ENCODE measurements at regions not wholly inside any gene's neighbourhood (a gene's known extent, or its start where the extent isn't known, plus 50 kb on each side); places are given as distances from the start of the nearest gene placed in this dataset.

GRCh38 chr3:63228087-63228486 lies 50.0 kb upstream of the SYNPR start:
- no peak for DNase-seq (ENCODE audit: low read depth)
